ENCODE measurements at regions not wholly inside any gene's neighbourhood (a gene's known extent, or its start where the extent isn't known, plus 50 kb on each side); places are given as distances from the start of the nearest gene placed in this dataset.

DNA sequence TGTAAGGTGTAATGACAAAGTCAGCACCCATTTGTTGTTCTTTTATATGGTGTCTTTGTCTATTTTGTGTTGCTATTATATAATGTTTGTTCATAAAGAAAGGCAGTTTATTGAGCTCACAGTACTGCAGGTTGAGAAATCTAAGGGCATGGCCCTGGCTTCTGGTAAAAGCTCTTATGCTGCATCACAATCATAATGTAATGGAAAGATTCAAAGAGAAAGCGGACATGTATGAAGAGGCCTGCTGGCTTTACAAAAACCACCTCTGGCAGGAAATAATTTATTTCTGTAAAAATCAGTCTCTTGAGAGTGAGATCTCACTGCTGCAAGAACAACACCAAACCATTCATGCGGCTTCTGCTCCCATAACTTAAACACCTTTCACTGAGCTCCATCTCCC is 746.7 kb upstream of the FAM174A start:
- no peak overlapping the region for H3K4me3 ChIP-seq (ENCODE audit: extremely low read depth in 1 of 4, insufficient read depth in 2 of 4, low read depth in 3 of 4, low read length in 4 of 4)
- WGBS, 2 experiments (ENCODE audit: extremely low coverage in 1 of 2, insufficient coverage in 1 of 2, insufficient read length in 1 of 2, insufficient replicate concordance in 2 of 2, low coverage in 1 of 2, low lambda C conversion rate in 2 of 2, missing lambda C conversion rate in 1 of 2): 53% methylated on average over 2 of the region's 2 CpGs; no CpG with 5 or more reads in 1 of the 2 experiments
- H3K14ac ChIP-seq (ENCODE audit: insufficient read length): no peak overlapping the region
- no peak overlapping the region for H3K27ac ChIP-seq (ENCODE audit: low read depth, low read length)
- no peak overlapping the region for H4K8ac ChIP-seq (ENCODE audit: extremely low read depth, insufficient read depth, low read length)
- H3K9ac ChIP-seq (replicated peaks in 1 of 4; ENCODE audit: extremely low read depth in 1 of 4, low read depth in 3 of 4, low read length in 3 of 4): no peak overlapping the region
- no peaks in the 10 kb centered on the region for H3K36me3 ChIP-seq (ENCODE audit: control insufficient read depth in 2 of 4, insufficient read depth in 4 of 4, low read length in 3 of 4)
- no peaks in the 10 kb centered on the region for H3K23me2 ChIP-seq (ENCODE audit: low read depth, low read length)
- H2BK15ac ChIP-seq (ENCODE audit: low read length): no peak overlapping the region
- H2BK12ac ChIP-seq (ENCODE audit: low read depth, low read length): no peak overlapping the region
- H2AK5ac ChIP-seq (ENCODE audit: low read depth, low read length): no peak overlapping the region
- no peaks in the 10 kb centered on the region for H3K27me3 ChIP-seq (replicated peaks in 1 of 4; ENCODE audit: control insufficient read depth in 3 of 4, extremely low read depth in 1 of 4, insufficient read depth in 3 of 4, low read length in 3 of 4)
- FAIRE-seq (no peak), DNase-seq (ENCODE audit: low read depth in 1 of 2, low spot score in 2 of 2) (no peak)
- no peak overlapping the region for H3K23ac ChIP-seq (ENCODE audit: insufficient read length)
- no peak overlapping the region for H2AFZ ChIP-seq (ENCODE audit: low read length)
- no peak overlapping the region for H4K5ac ChIP-seq (ENCODE audit: insufficient read length, low read depth, low read length)
- H4K91ac ChIP-seq (replicated peaks; ENCODE audit: insufficient read length, low read length): no peak overlapping the region
- no peaks in the 10 kb centered on the region for H3K79me2 ChIP-seq (ENCODE audit: control insufficient read depth in 1 of 2, insufficient read depth in 2 of 2, low read length in 2 of 2)
- no peaks in the 10 kb centered on the region for H3K9me3 ChIP-seq (ENCODE audit: insufficient read depth in 2 of 2, low read depth in 1 of 2, low read length in 1 of 2)
- POLR2A ChIA-PET (ENCODE audit: partially characterized antibody): no interaction called here
- H2BK5ac ChIP-seq (ENCODE audit: low read depth, low read length): no peak overlapping the region
- no peaks in the 10 kb centered on the region for H3K4me1 ChIP-seq (replicated peaks in 1 of 4; ENCODE audit: control insufficient read depth in 3 of 4, insufficient read depth in 4 of 4, low read length in 3 of 4)
- H3K4me2 ChIP-seq (ENCODE audit: insufficient read depth in 1 of 2, low read depth in 2 of 2, low read length in 2 of 2): no peak overlapping the region
- no peak overlapping the region for H2BK20ac ChIP-seq (ENCODE audit: low read length)
- CTCF ChIA-PET (ENCODE audit: partially characterized antibody): no interaction called here
- no peak overlapping the region for H2BK120ac ChIP-seq (replicated peaks; ENCODE audit: low read depth, low read length)
- no peak overlapping the region for H3K18ac ChIP-seq (ENCODE audit: extremely low read depth, low read length)
- H3K4ac ChIP-seq (replicated peaks; ENCODE audit: insufficient read length, low read depth, low read length): no peak overlapping the region
- no peak overlapping the region for H3K56ac ChIP-seq (replicated peaks; ENCODE audit: insufficient read length, low read depth, low read length)
- no peaks in the 10 kb centered on the region for H4K20me1 ChIP-seq (replicated peaks in 1 of 2; ENCODE audit: control insufficient read depth in 1 of 2, insufficient read depth in 2 of 2, low read length in 2 of 2)
- TF ChIP-seq NRF1 (IDR thresholded peaks at IDR 0.05; ENCODE audit: low read depth, low read length): no peak
- TF ChIP-seq, protein P1, sequence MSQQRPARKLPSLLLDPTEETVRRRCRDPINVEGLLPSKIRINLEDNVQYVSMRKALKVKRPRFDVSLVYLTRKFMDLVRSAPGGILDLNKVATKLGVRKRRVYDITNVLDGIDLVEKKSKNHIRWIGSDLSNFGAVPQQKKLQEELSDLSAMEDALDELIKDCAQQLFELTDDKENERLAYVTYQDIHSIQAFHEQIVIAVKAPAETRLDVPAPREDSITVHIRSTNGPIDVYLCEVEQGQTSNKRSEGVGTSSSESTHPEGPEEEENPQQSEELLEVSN (IDR thresholded peaks at IDR 0.05): no peak
- TF ChIP-seq KDM4A (IDR thresholded peaks at IDR 0.05; ENCODE audit: low read depth, low read length, severe bottlenecking): no peak
- TF ChIP-seq, protein P2, sequence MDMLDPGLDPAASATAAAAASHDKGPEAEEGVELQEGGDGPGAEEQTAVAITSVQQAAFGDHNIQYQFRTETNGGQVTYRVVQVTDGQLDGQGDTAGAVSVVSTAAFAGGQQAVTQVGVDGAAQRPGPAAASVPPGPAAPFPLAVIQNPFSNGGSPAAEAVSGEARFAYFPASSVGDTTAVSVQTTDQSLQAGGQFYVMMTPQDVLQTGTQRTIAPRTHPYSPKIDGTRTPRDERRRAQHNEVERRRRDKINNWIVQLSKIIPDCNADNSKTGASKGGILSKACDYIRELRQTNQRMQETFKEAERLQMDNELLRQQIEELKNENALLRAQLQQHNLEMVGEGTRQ (IDR thresholded peaks at IDR 0.05; ENCODE audit: low read length): no peak
- no peak for TF ChIP-seq POU5F1 (IDR thresholded peaks at IDR 0.05; ENCODE audit: low read depth, low read length)
- no peaks in the 10 kb centered on the region for H3K79me1 ChIP-seq (ENCODE audit: low read depth, low read length)

Data from H1 (cell line).